ENCODE measurements at regions not wholly inside any gene's neighbourhood (a gene's known extent, or its start where the extent isn't known, plus 50 kb on each side); places are given as distances from the start of the nearest gene placed in this dataset.

GRCh38 chr11:131089727-131090245, 173.5 kb upstream of the SNX19 start:
- TF ChIP-seq CTCF (IDR thresholded peaks at IDR 0.05) (no peak), EP300 (IDR thresholded peaks at IDR 0.05) (no peak), POLR2AphosphoS5 (IDR thresholded peaks at IDR 0.05) (no peak), POLR2A (IDR thresholded peaks at IDR 0.05; ENCODE audit: low read depth) (no peak)
